Rectal smooth muscle tissue (tissue), 1 donor: ENCODE measurements at regions not wholly inside any gene's neighbourhood (a gene's known extent, or its start where the extent isn't known, plus 50 kb on each side); places are given as distances from the start of the nearest gene placed in this dataset.

Experiments used
- H3K27ac ChIP-seq: one replicate; pipeline ENCODE4 v1.7.0; 2013; ENCODE audit warnings: low read depth, low read length, inconsistent platforms
- H3K27me3 ChIP-seq: one replicate; pipeline ENCODE4 v1.7.0; 2013; ENCODE audit warnings: low read length; ENCODE audit not compliant: control insufficient read depth, insufficient read depth
- H3K36me3 ChIP-seq: one replicate; pipeline ENCODE4 v1.7.0; 2013; ENCODE audit warnings: low read length; ENCODE audit not compliant: control insufficient read depth, insufficient read depth
- H3K4me1 ChIP-seq: one replicate; pipeline ENCODE4 v1.7.0; 2013; ENCODE audit warnings: low read length; ENCODE audit not compliant: control insufficient read depth, insufficient read depth
- H3K4me3 ChIP-seq: one replicate; pipeline ENCODE4 v1.7.0; 2013; ENCODE audit warnings: low read length
- H3K9ac ChIP-seq: one replicate; pipeline ENCODE4 v1.7.0; 2013; ENCODE audit warnings: low read length

DNA sequence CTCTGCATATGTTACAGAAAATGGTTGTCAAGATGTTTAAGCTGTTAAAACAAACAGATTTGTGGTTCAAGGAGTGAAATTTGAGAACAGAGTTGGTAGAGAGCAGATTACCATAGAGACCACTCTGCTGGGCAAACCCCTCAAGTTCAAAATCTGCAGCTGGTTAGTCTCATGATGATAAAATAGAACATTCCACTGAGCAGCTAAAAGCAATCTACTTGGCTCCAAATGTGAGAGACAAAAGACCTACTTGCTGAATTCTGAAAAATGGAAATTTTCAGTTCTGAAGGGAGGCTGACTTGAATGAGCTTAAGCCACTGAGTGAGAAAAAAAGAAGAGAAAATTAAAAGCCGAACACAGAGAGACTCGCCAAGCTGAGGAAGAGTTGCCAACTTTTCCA, 519.3 kb downstream of the NOVA1 start:
- H3K4me3 ChIP-seq, result no peak overlapping the region

DNA sequence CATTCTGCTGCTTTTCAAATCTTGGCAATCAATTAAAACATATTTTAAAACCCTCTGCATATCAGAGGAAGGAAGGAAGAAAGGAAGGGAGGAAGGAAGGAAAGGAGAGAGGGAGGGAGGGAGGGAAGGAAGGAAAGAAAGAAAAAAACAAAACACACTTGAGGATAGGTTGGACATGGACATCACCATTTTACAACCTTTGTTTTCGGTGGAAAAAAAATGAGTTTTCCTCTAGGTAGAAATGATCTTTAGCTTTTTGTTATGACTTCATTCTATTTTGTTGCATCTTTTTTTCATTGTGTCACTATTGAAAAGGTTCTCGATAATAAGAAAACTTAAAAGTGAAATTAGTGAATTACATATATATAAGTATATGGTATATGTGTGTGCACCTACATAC, 522.9 kb downstream of the NOVA1 start:
- no peak overlapping the region for H3K9ac ChIP-seq
- no peaks in the 10 kb centered on the region for H3K36me3 ChIP-seq
- H3K4me1 ChIP-seq, result no peaks in the 10 kb centered on the region
- no peak overlapping the region for H3K27ac ChIP-seq
- no peak overlapping the region for H3K4me3 ChIP-seq
- no peaks in the 10 kb centered on the region for H3K27me3 ChIP-seq

More for the DNA sequence above, 519.3 kb downstream of the NOVA1 start:
- H3K4me1 ChIP-seq, result no peaks in the 10 kb centered on the region
- H3K36me3 ChIP-seq, result no peaks in the 10 kb centered on the region
- H3K9ac ChIP-seq, result no peak overlapping the region
- H3K27me3 ChIP-seq, result no peaks in the 10 kb centered on the region
- no peak overlapping the region for H3K27ac ChIP-seq

DNA sequence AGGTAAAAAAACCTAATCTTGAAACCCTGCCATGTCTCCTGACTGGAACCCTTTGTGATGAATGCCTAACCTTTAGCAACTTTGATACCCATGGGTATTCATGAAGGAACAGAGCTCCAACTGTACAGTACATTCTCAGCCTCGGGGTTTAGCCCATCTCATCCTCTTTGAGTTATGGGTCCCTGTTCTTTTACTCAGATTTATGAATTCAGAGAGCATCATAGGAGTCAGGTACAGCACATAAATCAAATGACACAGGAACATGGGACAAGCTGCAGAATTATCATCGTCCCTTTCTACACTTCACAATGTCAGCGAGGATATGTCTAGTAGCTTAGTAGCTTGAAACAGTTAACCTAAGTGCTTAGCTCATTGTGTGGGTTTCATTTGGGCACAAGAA, 527.4 kb downstream of the NOVA1 start:
- no peak overlapping the region for H3K27ac ChIP-seq
- H3K9ac ChIP-seq, result no peak overlapping the region
- no peak overlapping the region for H3K4me3 ChIP-seq
- H3K36me3 ChIP-seq, result no peaks in the 10 kb centered on the region
- H3K27me3 ChIP-seq, result no peaks in the 10 kb centered on the region
- H3K4me1 ChIP-seq, result no peaks in the 10 kb centered on the region

DNA sequence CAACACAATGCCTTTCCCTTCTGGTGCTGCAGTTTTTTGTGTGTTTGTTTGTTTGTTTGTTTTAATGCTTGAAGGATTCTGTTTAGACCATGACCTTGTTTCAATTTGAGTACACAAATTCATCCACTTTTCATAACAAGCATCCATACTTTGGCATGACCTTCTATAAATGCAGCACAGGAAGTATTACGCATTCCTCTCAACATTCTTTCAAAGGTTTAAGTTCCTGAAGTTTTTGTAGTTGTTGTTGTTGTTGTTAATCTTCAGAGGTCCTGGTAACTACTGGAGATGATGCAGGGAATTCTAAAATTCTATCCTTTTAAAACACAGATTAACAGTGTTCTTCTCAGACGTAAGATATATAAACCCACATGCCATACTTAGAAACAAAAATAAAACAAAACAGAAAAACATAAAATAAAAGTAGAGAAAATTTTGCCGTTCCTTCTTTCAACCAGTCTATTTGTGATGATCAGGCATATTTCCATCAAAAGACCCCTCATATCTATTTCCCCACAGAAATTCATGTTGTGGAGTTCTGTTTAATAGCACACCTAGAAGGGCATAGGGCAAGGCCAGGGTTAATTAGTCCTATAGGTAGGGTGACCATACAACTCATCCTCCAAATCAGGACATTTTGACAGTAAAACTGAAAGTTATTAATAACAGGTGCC, 529.9 kb downstream of the NOVA1 start:
- H3K4me3 ChIP-seq, result no peak overlapping the region
- no peaks in the 10 kb centered on the region for H3K36me3 ChIP-seq
- no peaks in the 10 kb centered on the region for H3K4me1 ChIP-seq
- no peak overlapping the region for H3K27ac ChIP-seq
- no peak overlapping the region for H3K9ac ChIP-seq
- H3K27me3 ChIP-seq, result no peaks in the 10 kb centered on the region

DNA sequence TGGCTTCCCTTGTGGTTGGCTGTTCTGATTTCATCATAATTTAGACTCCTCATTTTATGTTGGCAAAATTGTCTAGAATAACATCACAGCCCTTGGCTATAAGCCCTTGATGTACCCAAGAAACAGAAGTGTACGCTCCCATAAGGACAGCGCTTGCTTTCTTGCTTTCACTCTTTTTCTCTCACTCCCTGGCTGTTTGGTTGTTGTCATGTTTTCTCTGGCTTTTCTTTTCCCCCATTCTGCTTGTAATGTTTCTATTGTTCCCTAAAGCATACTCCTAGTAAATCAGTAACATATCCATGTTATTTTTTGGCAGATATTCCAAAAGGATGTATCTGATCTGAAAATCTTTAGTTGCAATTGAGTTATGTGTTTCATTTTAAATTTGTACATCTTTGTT, 530.5 kb downstream of the NOVA1 start:
- no peak overlapping the region for H3K27ac ChIP-seq
- no peaks in the 10 kb centered on the region for H3K36me3 ChIP-seq
- H3K9ac ChIP-seq, result no peak overlapping the region
- no peaks in the 10 kb centered on the region for H3K4me1 ChIP-seq
- H3K27me3 ChIP-seq, result no peaks in the 10 kb centered on the region
- no peak overlapping the region for H3K4me3 ChIP-seq

DNA sequence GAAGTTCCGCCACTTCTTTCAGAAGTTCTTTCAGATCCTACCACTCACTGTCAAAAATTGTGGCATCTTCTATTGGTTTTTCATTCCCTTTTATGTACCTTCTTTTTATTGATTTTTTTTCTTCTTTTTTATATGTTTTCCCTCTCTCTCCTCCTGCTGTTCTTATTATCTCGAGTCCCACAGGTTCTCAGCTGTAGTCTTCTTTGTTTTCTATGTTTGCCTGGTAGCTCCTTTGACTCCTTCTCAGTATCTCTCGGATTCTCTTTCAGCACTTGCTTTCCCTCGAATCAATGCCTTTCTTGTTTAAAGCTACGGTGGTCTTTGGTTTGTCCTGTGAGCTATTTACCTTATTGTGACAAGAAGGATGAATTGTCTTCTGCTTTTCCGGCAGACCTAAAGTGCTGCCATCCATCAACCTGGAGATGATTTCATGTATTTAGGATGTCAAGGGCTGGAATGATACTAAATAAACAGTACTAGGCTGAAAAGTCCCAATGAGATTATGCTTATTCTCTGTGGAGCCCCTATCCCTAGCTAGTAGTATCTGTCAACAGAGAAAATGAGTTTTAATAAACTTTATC, 541.7 kb downstream of the NOVA1 start:
- no peak overlapping the region for H3K27ac ChIP-seq
- no peaks in the 10 kb centered on the region for H3K27me3 ChIP-seq
- no peak overlapping the region for H3K9ac ChIP-seq
- no peaks in the 10 kb centered on the region for H3K36me3 ChIP-seq
- no peaks in the 10 kb centered on the region for H3K4me1 ChIP-seq
- no peak overlapping the region for H3K4me3 ChIP-seq

DNA sequence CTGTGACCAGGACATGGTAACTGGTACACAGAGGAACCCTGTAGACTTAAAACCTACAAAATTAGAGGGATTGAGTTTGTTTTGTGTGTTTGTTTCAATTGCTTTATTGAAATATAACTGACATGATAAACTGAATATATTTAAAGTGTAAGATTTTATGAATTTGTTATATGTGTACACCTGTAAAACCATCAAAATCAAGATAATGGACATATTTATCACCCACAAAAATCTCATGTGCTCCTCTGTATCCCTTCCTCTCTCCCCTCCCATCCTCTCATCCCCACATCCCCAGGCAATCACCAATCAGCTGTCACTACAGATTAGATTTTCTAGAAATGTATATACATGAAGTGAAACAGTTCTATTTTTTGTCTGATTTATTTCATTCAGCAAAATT, 565.5 kb downstream of the NOVA1 start:
- Histone ChIP-seq H3K27me3 (no peaks in the 10 kb centered on the region), H3K36me3 (no peaks in the 10 kb centered on the region), H3K9ac (no peak overlapping the region), H3K4me1 (no peaks in the 10 kb centered on the region), H3K4me3 (no peak overlapping the region), H3K27ac (no peak overlapping the region)

DNA sequence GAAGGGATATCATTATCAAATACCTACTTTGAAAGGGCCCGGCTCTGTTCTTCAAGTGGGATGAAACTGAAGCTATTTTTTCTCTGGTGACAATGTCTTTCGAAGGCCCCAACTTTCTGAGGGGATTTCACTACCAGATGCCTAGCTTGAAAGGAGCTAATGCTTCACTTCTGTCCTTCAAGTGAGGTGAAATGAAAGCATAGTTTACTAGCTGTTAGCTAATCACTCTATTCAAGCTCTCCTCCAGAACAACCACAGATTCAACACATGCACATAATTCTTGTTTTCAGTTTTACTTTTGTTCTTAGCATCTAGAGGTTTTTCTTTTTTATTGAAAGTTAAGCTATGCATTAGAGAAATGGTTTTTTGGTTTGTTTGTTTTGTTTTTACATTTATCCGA, 571.4 kb downstream of the NOVA1 start:
- H3K27me3 ChIP-seq, result no peaks in the 10 kb centered on the region
- no peak overlapping the region for H3K27ac ChIP-seq
- H3K4me3 ChIP-seq, result no peak overlapping the region

DNA sequence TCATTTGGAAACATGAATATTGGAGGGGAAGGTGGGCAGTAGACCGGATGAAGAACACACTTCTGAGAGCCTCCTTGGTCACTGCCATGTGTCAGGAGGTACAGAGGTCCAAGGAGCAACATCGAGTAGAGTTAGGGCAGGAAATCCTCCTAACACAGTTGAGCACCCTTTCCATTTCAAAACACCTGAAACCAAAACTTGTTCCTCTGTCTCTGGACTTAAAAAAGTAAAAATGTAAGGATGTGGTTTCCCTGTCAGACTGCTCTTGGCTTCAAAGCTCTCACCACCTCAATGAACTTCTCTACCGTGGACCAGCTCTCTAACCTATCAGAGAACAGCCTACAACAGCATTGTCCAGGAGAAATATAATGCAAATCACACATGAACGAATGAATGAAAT, 573.9 kb downstream of the NOVA1 start:
- Histone ChIP-seq H3K4me1 (no peaks in the 10 kb centered on the region), H3K27me3 (no peaks in the 10 kb centered on the region), H3K27ac (no peak overlapping the region), H3K9ac (no peak overlapping the region), H3K4me3 (no peak overlapping the region), H3K36me3 (no peaks in the 10 kb centered on the region)

More for the DNA sequence above, 571.4 kb downstream of the NOVA1 start:
- Histone ChIP-seq H3K9ac (no peak overlapping the region), H3K36me3 (no peaks in the 10 kb centered on the region), H3K4me1 (no peaks in the 10 kb centered on the region)

DNA sequence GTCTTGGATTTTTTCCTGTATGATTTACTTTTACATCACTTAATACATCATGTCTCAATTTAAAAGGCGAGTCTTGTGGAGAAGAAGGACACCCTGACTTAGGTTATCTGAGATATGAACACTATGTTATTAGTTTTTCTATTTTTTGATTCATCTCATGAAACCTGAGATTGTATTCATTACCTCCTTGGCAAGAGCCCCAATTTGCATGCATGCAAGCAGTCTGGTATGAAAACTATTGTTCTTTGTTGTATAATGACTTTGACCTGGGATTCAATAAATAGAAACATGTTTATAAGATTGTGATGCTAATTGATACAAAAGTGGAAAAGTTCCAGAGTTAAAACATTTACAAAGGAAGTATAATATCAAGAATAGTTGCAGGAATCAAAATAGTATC, 576.1 kb downstream of the NOVA1 start:
- Histone ChIP-seq H3K27me3 (no peaks in the 10 kb centered on the region), H3K36me3 (no peaks in the 10 kb centered on the region), H3K9ac (no peak overlapping the region), H3K27ac (no peak overlapping the region), H3K4me1 (no peaks in the 10 kb centered on the region), H3K4me3 (no peak overlapping the region)

DNA sequence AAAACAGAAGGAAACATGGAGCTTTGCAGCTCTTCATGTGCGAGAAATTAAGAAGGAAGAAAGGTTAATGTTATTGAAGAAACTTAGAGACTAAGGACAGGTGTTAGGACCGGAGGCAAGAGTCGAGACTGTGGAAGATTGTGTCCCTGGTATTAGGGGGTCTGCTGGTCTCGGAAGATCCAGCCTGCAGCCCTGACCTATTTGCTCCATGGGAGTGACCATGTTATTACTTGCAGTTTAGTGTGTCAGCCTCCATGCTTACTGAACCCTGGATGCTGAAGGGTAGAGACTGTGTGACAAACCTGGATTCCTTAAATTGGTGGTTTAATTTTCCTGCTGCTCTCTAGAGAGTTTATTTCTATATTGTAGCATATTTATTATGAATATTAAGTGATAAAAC, 580.6 kb downstream of the NOVA1 start:
- no peaks in the 10 kb centered on the region for H3K4me1 ChIP-seq
- H3K36me3 ChIP-seq, result no peaks in the 10 kb centered on the region
- H3K27ac ChIP-seq, result no peak overlapping the region
- no peaks in the 10 kb centered on the region for H3K27me3 ChIP-seq
- H3K9ac ChIP-seq, result no peak overlapping the region
- no peak overlapping the region for H3K4me3 ChIP-seq

DNA sequence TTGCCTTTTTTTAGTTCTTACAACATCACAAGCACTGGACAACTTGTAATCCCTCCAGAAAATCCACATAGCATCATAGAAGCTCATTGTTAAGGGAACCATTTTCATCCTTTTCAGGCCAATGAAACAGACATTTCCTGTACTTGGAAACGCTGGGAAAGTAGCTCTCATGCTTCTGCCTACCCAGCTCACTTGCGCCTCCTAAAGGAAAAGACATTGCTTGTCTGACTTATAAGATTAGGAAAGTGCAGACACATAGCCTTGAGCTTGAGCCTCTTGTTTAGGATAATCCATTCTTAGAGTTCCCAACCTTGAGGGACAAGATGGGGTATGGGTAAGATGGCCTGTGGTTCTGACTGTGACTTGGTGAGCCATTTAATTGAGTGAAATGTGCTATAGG, 589.5 kb downstream of the NOVA1 start:
- no peak overlapping the region for H3K4me3 ChIP-seq
- no peaks in the 10 kb centered on the region for H3K27me3 ChIP-seq
- H3K36me3 ChIP-seq, result no peaks in the 10 kb centered on the region
- H3K9ac ChIP-seq, result no peak overlapping the region
- no peaks in the 10 kb centered on the region for H3K4me1 ChIP-seq
- no peak overlapping the region for H3K27ac ChIP-seq

DNA sequence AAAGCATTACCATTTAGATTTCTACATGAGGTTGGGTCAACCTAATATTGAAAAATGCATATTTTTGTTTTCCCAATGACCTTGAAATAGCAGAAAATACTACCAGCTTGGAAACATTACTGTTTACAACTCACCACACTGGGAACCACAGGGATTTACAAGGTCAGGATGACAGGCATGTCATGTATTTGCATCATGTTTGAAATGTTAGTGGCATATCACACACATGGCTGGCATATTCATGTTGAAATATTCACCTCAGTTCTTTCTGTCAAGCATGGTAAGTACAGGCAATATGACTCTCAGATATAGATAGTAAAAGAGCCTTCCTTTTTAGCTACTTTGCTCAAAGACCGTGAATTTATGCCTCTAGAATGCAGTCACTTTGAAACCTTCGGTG, 593.5 kb downstream of the NOVA1 start:
- Histone ChIP-seq H3K27ac (no peak overlapping the region), H3K9ac (no peak overlapping the region), H3K36me3 (no peaks in the 10 kb centered on the region), H3K4me3 (no peak overlapping the region), H3K4me1 (no peaks in the 10 kb centered on the region), H3K27me3 (no peaks in the 10 kb centered on the region)
